ENCODE measurements at regions not wholly inside any gene's neighbourhood (a gene's known extent, or its start where the extent isn't known, plus 50 kb on each side); places are given as distances from the start of the nearest gene placed in this dataset.
A peak's percentile ranks its signal among the peaks of the same experiment; 100 is the strongest.

DNA sequence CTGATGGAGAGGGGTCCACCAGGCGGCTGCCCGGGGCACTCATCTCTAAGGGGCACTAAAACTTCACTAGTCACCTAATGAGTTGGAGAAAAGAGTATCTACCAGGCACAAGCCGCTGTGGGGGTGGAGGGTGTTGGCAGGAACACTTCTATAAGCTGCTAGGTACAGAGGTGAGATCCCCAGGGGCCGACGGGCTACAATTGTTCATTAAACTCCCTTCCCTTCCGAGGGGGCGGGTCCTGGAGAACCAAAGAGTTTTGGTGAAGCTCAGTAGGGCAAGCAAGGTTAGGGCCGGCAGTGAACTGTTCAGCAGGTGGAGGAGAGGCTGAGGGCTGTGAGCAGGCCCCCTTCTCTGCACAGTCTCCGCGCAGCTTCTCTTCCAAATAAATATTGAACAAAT is 78.7 kb upstream of the ARAP3 start:
- no peak for DNase-seq (ENCODE audit: low read depth)
- TF ChIP-seq, protein P1, sequence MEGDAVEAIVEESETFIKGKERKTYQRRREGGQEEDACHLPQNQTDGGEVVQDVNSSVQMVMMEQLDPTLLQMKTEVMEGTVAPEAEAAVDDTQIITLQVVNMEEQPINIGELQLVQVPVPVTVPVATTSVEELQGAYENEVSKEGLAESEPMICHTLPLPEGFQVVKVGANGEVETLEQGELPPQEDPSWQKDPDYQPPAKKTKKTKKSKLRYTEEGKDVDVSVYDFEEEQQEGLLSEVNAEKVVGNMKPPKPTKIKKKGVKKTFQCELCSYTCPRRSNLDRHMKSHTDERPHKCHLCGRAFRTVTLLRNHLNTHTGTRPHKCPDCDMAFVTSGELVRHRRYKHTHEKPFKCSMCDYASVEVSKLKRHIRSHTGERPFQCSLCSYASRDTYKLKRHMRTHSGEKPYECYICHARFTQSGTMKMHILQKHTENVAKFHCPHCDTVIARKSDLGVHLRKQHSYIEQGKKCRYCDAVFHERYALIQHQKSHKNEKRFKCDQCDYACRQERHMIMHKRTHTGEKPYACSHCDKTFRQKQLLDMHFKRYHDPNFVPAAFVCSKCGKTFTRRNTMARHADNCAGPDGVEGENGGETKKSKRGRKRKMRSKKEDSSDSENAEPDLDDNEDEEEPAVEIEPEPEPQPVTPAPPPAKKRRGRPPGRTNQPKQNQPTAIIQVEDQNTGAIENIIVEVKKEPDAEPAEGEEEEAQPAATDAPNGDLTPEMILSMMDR (IDR thresholded peaks at IDR 0.05; ENCODE audit: insufficient read depth, low read depth, low read length, missing control alignments), result no peak

DNA sequence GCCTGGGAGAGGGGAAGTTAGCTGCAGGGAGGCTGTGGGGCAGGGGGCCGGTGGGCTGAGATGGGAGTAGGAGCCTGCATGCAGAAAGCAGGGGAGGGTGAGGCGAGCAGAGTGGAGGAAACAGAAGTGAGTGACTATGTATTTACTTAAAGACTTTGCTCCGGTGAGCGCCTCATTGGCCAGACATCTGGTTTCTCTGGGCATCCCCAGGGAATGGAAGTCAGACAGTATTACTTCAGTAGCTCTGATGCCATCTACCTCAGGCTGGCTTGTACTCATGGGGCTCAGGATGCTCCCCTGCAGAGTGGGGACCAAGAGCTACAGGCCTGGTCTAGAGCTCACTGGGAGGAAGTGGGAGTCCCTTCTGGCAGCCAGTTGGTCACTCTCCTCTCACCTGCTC is 78.2 kb upstream of the ARAP3 start:
- H3K4me3 ChIP-seq (ENCODE audit: low read depth, low read length), result no peak overlapping the region
- TF ChIP-seq, protein P1 (IDR thresholded peaks at IDR 0.05; ENCODE audit: insufficient read depth, low read depth, low read length, missing control alignments), result no peak
- DNase-seq (ENCODE audit: low read depth), result no peak

More for the DNA sequence above, 78.7 kb upstream of the ARAP3 start:
- H3K4me3 ChIP-seq (ENCODE audit: low read depth, low read length), result no peak overlapping the region

DNA sequence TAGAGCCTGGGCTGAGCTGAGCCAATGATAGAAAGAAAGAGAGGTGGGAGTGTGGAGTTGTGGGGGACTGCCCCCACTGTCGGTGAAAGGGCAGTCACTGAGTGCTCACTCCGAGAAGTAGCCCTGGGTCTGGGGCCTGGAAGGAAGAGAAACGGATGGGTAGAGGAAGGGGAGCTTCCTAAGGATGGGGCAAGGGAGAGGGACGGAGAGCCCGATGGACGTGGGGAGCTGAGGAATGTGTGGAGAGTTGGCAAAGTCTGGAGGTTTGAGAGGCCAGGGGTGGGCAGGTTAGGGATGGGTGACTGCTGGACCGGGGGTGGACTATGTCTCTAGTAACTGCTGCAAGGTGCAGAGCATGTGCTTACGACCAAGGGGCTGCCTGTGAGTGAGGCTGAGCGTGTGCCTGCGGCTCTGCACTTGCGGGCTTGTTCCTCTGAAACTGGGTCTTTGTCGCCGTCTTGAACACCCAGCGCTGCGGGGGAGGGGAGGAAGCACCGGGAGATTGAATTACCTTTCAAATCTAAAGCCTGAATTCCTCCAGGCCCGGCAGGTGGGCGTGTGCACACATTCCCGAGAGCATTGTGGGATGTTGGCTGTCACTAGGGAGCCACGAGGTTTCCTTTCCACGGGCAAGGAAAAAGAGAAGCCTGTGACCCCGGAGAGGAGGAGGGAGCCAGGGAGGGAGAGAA is 76.4 kb upstream of the ARAP3 start:
- no peak for DNase-seq (ENCODE audit: low read depth)
- no peak overlapping the region for H3K4me3 ChIP-seq (ENCODE audit: low read depth, low read length)
- TF ChIP-seq, protein P1 (IDR thresholded peaks at IDR 0.05; ENCODE audit: insufficient read depth, low read depth, low read length, missing control alignments), result no peak

- no peak for DNase-seq (ENCODE audit: low read depth)
- TF ChIP-seq, protein P1 (IDR thresholded peaks at IDR 0.05; ENCODE audit: insufficient read depth, low read depth, low read length, missing control alignments), result no peak
- no peak overlapping the region for H3K4me3 ChIP-seq (ENCODE audit: low read depth, low read length)
Observed at GRCh38 chr5:141757402-141757801, 75.4 kb upstream of the ARAP3 start.

GRCh38 chr5:141756196-141756595 is 74.2 kb upstream of the ARAP3 start:
- TF ChIP-seq, protein P1 (IDR thresholded peaks at IDR 0.05; ENCODE audit: insufficient read depth, low read depth, low read length, missing control alignments), result no peak
- no peak for DNase-seq (ENCODE audit: low read depth)
- no peak overlapping the region for H3K4me3 ChIP-seq (ENCODE audit: low read depth, low read length)

DNA sequence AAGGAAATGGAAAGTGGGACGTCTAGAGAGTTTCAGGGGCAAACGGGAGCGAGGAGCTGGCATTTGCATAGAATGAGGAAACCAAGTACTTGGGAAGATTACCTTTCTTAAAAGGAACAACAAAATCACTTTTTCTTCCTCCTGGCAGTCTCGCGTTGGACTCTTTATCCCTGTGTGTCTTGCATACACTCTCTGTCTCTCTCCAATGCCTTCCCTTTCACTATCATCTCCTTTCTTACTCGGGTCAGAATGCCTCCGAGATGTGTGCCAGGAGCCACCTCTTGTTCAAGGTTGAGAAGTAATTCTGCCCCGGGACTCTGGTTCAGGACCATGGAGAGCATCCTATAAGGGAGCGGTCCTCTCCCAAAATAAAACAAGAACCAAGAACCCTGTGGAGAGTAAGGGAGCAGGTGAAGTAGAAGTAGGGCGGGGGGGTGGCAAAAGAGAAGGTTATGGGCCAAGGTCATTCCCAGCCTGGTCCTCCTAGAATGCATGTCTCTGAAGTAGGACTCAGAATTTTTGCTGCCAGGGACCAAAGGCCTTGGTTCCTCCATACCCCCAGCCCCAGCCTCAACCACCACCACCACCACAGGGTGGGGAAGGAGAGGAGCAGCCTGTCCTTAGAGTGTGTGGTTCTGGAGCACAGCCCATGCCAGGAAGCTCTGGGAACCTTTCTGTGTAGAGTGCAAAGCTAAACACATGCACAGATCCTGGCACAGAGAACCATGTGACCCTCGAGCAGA is 72.1 kb upstream of the ARAP3 start:
- peak; percentile 32 for DNase-seq (ENCODE audit: low read depth)
- H3K4me3 ChIP-seq (ENCODE audit: low read depth, low read length), result no peak overlapping the region
- TF ChIP-seq, protein P1 (IDR thresholded peaks at IDR 0.05; ENCODE audit: insufficient read depth, low read depth, low read length, missing control alignments), result no peak
